GM19467 (cell line): ENCODE measurements at regions not wholly inside any gene's neighbourhood (a gene's known extent, or its start where the extent isn't known, plus 50 kb on each side); places are given as distances from the start of the nearest gene placed in this dataset.
"Not testable (repeated sequence)": the region's sequence is repeated elsewhere in the genome, so short reads cannot be mapped to it uniquely, and the experiment has no call there.

Source experiments
- ATAC-seq: cut with Tn5 transposase; IDR thresholded peaks from one replicate; pipeline ENCODE4 v1.9.1; 2021; ENCODE audit warnings: mild to moderate bottlenecking, moderate library complexity; ENCODE audit not compliant: unreplicated experiment

DNA sequence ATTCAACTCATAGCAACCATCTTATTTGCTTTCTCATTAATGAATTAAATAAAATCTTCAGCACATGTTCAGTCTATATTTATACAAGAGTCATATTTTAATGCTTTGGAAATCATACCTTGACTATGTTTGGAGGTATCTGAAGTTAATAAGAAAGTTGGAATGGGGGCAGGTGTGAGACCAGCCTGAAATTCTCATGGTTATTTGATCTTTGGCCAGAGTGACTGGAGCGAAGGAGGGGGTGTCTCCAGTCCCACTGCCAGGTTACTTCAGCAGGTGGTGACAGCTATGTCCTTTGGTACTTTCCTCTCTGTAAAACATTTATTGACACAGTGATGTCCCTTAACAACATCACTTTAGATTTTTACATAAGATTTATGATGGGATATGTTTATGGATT lies 318.1 kb upstream of the SGCD start:
- ATAC-seq: no peak

DNA sequence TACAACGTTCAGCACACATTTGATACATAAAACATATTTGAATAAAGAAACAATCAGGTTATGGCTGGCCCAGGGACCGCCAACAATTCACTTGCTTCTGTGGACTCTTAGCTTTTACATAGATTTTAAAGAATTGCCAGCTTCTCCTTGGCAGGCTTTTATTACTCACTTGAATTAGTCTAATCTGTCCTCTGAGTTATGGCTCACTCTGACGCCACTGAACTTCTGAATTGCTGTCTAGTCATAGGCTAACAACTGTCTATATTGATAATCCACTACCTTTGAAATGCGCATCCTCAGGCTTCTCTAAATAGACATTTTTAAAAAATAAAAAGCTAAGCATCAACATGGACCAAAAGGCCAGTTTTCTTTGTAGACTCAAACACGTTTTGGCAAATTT lies 317.4 kb upstream of the SGCD start:
- no peak for ATAC-seq

DNA sequence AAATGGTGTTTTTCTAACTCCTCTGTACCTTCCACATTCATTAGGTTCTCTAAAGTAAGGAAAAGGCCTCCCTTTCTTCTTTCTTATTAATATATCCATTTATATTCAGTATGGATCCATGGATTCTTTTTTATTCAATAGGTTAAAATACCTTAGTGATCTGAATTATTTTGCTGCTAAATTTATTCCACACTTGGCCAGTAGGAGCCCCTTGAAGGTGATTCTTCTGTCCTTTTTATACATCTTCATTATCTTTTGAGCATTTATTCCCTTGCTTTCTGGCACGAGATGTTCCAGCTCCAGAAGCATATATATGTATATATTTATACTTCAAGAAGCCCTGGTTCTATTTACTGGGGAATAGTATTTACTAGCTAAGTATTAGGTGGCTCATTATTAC lies 311.8 kb upstream of the SGCD start:
- no peak for ATAC-seq

DNA sequence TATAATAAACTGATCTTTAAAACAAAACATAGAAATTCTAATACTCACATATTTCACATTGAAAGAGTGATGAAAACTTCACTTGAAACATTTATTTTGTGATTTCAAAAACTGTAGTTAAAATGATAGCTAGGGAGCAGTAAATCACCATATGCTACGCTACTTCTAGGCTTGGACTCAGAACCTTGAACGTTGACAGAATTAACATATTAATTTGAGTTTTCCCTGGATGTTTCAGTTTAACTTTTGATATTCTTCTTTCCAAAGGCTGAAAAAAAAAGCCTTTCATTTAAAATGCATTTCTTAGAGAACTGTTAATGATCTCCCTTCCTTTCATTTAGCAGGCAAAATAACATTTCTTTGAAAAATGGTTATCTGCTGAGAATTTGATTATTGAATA lies 307.8 kb upstream of the SGCD start:
- no peak for ATAC-seq

DNA sequence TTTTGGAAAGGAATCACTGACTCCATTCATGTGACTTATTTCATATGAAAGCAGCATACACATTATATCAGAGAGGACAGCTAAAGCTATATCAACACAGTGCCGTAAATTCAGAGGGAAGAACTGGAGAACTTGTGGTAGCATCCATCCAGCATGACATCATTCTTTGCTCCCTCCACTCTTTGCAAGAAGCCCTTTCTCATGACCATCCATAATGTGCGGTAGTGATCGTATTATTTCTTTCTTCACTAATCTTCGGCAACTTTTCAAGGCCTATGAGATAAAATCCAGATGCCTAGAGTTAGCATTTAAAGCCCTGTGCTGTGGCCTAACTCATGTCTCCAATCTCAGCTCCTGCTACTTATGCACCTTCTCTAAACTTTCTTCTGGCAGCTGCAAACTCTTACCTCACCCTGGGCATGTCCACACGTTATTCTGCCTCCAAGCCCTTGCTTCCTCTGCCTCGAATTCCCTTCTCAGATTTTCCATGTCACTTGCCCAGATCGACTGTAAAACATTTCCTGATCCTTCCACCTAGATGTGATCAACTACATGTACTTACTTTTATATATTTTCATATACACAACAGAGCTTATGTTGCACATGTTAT lies 307.3 kb upstream of the SGCD start:
- no peak for ATAC-seq

DNA sequence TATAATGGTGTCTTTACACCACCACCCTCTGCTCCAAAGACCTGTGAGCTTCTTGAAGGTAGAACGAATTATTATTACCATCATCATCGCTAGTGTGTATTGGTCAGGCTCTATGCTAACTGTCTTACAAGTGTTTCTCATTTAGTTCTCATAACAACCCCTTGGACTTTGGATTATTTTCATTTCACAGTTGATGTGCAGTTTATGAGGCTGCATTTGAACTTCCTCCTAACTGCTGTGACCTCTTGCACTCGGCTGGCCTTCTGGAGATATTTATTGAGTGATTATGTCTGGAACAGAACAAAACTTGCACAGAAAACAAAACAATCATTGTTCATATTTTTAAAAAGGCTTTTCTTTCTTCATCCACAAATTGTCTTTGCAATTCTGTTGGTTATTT lies 306.3 kb upstream of the SGCD start:
- ATAC-seq: no peak

DNA sequence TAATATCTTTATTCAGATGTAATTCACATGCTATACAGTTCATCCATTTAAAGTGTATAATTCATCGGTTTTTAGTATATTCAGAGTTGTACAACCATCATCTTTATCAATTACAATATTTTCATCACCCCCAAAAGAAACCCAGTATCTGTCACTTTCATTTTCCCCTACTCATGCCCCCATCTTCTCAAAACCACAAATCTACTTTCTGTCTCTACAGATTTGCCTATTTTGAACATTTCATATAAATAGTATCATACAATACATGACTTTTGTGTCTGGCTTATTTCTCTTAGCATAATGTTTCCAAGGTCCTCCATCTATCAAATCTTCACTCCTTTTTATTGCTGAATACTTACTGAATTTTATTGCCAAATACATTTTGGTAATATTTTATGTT lies 305.1 kb upstream of the SGCD start:
- no peak for ATAC-seq

DNA sequence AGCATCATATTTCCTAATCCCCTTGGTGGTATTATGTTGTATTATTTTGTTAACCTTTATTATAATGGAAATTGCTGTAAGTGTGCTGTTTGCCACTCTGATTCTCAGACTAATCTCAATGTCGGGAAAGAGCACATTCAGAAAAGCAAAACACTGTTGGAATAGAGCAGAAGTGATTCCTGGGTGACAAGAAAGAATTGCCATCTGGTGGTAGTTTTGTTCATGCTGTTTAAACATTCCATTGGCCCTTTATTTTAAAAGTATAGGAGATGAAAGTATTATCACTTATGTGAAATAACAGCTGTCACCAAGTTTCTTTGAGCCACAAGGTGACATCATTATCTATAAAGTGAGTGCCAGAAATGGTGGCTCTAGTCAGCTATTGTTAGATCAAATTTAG lies 301.3 kb upstream of the SGCD start:
- no peak for ATAC-seq

DNA sequence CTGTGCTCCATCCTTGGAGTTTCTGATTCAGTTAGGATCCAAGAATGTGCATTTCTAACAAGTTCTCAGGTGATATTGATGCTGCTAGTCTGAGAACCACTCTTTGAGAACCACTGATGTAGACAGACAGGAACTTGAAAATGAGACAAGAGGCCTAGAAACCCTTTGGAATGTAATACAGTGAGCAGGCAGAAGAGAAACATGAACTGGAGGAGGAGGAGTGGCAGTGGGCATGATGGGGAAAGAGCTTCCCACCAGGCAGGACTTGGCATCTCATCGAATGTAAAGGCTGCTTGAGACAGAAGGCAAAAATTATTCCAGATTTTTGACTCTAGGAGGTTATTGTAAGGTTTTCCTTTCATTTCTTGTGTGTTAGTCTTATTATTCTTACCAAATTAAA lies 295.8 kb upstream of the SGCD start:
- ATAC-seq: no peak

DNA sequence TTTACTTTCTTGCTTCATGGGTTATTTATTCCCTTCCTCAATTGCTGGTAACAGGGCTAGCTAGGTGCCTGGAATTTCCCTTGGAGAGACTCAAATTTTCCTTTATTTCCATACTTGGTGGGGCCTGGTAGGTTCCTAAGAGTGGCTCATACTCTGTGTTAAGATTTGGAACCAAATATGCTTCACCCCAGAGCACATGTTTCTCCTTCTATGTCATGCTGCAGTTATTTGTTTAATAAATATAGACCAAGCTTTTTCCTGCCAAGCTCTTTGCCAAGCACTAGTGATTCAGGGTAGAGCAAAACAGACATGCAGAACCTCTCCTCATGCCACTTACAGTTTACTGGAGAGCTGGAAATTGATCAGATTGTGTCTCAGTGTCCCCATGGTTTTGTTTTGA lies 290.3 kb upstream of the SGCD start:
- ATAC-seq: no peak

DNA sequence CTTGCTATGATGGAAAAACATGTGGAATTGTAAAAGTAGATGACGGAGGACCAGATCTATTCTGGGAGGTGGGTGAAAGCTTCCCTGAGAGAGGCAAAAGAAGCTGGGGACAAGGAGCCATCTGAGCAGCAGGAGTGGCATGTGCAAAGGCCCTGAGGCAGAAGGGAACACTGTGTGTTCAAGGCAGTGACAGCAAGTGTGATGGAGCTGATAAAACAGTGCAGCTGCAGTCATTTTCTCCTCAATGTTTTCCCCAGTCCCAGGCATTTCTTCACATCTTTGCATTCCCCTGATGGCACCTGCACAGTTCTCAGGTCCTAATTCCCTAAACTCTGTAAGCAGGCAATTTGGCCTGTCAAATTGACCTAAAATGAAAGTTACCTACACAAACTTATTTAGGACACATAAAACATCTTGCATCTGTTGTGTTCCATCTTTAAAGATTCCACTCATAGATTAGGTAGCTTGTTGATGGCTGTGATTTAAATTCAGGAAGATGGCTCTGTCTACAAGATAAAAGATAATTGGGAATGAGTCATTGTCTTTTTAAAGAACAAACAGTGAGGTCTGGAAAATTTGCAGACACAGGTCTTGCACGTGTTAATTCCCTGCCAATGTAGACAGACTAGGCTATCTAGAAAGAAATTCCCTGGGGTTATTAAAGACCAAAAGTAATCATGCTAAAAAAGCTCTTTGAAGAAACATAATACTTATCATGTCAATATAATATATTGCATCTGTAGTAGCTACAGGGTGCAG lies 289.6 kb upstream of the SGCD start:
- ATAC-seq: no peak

DNA sequence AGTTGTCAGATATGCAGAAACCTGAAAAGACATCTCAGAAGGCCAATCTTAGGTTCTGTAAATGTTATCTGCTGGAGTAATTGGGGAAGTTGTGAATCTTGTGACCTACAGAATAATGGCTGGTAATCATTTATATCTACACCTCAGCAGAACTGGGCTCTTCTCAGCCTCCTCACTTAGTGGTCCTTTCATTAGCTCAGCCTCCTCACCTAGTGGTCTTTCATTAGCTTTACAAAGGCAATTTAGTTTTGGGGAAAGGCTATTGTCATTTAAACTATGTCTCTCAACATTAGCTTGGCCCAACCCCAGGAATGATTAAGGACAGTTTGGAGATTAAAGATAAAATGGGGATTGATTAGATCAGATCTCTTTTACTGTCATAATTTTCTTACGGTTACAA lies 284.2 kb upstream of the SGCD start:
- no peak for ATAC-seq

DNA sequence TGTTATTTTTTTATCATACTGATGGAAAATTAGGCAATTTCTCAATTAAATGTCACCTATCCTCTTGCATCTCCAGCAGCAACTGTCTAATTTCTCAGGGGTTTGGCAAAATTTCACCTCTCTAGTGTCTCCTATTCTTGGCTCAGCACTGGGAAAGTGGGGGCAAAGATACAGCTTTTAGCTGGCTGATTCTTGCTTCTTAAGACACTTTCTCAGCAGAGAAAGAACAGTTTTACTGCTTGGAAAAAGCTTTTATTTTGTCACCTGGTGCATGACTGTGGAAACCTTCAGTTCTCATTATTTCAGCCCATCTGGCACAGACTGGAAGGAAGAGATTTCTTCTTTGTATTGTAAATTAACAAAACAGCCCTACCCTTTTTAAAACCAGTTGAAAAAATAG lies 283.6 kb upstream of the SGCD start:
- ATAC-seq: no peak

DNA sequence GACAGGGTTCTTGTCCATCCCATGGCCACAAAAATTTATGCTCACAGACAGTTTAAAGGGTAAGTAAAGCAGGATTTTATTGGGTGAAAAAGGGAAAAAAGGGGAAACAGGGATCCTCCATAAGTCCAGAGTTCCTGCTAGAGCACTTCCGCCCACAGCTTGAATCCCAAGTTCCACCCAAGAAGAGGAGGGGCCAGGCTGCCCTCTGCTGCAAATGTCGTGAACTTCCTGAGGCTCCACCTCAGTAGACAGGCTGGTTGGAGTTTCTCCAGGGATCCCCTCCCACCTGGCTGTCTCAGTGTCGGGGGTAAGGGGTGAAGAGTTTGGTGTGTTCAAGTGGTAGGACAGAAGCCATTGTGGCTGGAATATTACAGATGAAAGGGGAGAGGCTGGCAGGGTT lies 275.0 kb upstream of the SGCD start:
- no peak for ATAC-seq

DNA sequence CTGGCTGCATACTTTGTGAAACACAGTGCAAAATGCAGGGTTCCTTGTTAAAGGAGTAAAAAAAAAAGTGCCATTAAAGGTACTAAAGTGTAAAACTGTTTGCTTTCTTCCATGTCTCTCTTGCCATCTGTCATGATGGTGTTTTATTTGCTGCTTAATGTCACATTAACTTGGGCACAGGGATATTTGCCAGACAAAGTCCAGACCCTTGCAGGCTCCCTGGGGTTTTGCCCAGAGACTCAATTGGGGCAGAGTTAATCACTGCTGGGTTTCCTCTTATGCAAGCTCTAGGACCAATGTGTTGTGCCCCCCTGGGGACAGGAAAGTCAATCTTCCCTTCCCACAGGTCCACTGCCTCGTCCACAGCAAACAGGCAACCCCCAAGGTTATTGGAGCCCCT lies 274.3 kb upstream of the SGCD start:
- no peak for ATAC-seq

DNA sequence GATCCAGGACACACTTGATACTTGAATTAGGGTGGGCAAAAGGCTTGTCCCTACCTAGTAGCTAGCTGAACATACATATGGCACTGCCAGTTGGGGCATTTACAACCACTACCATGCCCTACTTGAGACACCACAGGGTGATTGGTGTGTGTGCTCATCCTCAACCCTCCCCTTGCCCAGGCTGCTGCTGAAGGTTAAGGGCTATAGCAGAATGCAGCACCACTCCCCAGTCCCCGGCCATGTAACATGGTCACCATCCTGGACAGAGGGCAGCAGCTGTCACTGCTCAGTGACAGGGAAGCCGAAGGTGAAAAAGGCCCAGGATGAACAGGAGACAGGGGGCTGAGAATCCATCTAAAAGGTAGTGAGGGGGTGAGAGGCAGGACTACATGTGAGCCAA lies 273.9 kb upstream of the SGCD start:
- ATAC-seq: no peak

DNA sequence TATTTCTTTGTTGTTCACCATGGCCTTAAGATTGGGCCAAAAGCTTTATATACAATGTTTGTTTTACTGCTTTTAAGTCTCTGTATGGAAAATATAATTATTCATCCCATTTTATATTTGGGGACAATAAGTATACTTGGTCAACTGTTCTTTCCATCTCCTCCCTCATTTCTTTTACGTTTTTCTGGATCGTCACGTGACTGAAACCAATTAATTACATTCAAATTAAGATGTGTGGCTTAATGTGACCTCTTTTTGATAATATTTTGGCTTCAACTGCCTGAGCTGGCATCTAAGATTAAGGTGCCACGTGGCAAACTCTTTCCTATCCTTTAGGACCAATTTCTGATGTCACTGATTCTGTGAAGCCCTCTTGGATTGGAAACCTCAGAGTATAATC lies 250.1 kb upstream of the SGCD start:
- no peak for ATAC-seq

DNA sequence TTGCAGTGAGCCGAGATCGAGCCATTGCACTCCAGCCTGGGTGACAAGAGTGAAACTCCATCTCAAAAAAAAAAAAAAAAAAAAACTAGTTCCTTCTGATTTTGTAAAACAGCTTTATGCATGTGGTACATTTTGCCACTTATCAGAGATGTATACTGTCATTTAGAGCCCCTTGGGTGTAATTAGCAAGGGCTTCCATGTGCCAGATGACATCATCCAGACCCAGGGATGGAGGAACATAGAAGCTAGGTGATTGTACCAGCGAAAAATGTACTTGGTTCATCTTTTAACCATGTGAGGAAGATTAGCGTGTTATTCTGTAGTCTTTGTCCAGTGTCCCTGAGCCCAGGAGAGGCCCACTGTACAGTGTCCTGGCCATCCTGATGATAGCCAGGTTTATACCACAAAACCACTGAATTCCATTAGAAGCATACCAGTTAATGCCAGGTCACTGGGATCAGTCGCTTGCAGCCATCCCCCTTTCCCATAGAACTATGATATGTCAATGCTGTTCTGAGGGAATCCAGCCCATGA lies 239.3 kb upstream of the SGCD start:
- ATAC-seq: no peak

DNA sequence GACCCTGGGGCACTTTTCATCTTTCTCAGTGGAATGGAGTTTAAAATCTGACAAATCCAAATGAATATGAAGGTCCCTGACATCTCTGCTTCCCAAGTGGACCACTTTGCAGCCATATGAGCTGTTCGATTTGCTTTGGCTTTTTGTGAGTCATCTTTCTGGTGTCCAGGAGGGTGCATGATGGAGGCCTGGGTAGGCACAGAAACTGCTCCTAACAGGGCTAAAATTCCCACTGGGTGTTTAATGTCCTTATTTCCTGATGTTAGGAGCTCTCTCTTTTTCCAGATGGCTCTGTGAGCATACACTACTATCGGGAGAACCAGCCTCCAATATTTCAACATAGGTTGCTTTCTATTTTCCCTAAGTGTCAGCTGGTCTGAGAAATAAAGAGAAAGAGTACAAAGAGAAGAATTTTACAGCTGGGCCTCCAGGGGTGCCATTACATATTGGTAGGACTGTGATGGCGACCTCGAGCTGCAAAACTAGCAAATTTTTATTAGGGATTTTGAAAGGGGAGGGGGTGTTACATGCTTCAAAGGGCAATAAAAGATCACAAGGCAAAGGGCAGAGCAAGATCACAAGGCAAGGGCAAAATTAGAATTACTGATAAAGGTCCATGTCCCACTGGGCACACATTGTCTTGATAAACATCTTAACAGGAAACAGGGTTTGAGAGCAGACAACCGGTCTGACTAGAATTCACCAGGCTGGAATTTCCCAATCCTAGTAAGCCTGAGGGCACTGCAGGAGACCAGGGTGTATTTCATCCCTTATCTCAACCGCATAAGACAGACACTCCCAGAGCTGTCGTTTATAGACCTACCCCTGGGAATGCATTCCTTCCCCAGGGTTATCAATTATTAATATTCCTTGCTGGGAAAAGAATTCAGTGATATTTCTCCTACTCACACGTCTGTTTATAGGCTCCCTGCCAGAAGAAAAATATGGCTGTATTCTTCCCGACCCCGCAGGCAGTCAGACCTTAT lies 236.7 kb upstream of the SGCD start:
- not testable (repeated sequence) for ATAC-seq

DNA sequence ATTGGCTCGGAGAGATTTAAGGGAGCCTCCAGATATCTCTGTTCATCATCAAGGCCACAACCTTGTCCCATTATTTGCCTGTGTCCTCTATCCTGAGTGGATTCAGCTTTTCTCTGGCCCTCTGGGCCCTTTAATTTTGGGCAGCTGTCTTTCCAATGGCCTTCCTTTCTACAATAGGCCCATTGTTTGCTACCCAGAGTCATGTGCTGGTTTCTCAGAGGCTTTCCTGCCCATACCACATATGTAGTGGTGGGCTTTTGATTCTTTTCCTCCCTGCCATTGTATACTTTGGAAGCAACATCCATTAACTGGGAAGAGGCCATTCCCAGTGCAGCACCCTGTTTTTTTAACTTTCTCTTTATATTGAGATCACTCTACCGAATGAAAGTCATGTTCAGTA lies 233.9 kb upstream of the SGCD start:
- no peak for ATAC-seq

DNA sequence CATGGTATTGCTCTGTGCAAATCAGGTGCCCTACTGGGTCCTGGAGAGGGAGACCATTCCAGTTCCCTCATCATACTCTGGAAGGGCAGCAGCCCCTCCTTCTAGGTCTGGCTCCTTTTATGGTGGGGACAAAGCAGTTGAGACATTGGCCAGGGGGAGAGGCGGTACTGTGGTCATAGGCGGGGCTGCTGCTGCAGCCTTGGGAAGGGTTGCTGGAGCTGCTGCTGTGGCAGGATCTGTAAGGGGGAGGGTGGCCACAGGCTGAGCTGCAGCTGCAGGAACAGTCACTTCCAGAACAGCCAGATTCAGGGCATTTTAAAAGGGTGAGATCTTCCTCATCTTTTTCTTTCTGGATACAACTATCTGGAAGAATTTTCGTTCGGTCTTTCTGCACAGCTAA lies 233.0 kb upstream of the SGCD start:
- no peak for ATAC-seq
